ENCODE measurements at regions not wholly inside any gene's neighbourhood (a gene's known extent, or its start where the extent isn't known, plus 50 kb on each side); places are given as distances from the start of the nearest gene placed in this dataset.
"Not testable (repeated sequence)": the region's sequence is repeated elsewhere in the genome, so short reads cannot be mapped to it uniquely, and the experiment has no call there.

- Histone ChIP-seq H4K20me1 (ENCODE audit: insufficient read depth, low read depth, low read length) (no peaks in the 10 kb centered on the region), H3K27ac (ENCODE audit: low read length) (no peak overlapping the region), H3K4me2 (ENCODE audit: low read depth, low read length, poor library complexity, severe bottlenecking) (no peak overlapping the region), H3K9me2 (replicated peaks; ENCODE audit: insufficient read depth, low read length) (no peaks in the 10 kb centered on the region), H2AFZ (ENCODE audit: low read length) (no peak overlapping the region), H3K79me2 (ENCODE audit: low read length) (no peaks in the 10 kb centered on the region), H3K27me3 (ENCODE audit: low read length) (no peaks in the 10 kb centered on the region), H3K36me3 (ENCODE audit: insufficient read depth, low read length) (no peaks in the 10 kb centered on the region), H3K4me3 (ENCODE audit: low read length) (no peak overlapping the region), H3K4me1 (ENCODE audit: low read length) (no peaks in the 10 kb centered on the region), H3K9ac (ENCODE audit: low read length) (no peak overlapping the region), H3K9me3 (ENCODE audit: low read length) (peaks cover 3% of the 10 kb centered on the region; the same call in 1 of the 2 replicates)
- no peak for DNase-seq
These were observed 138.3 kb upstream of the SFSWAP start for GRCh38 chr12:131572626-131573025.

GRCh38 chr12:131573631-131574394 is 137.1 kb upstream of the SFSWAP start:
- Histone ChIP-seq H3K9me2 (replicated peaks; ENCODE audit: insufficient read depth, low read length) (no peaks in the 10 kb centered on the region), H3K9me3 (ENCODE audit: low read length) (peaks cover 3% of the 10 kb centered on the region; the same call in 1 of the 2 replicates), H4K20me1 (ENCODE audit: insufficient read depth, low read depth, low read length) (no peaks in the 10 kb centered on the region), H3K9ac (ENCODE audit: low read length) (no peak overlapping the region), H3K4me2 (ENCODE audit: low read depth, low read length, poor library complexity, severe bottlenecking) (no peak overlapping the region), H2AFZ (ENCODE audit: low read length) (no peak overlapping the region), H3K79me2 (ENCODE audit: low read length) (no peaks in the 10 kb centered on the region), H3K27me3 (ENCODE audit: low read length) (no peaks in the 10 kb centered on the region), H3K27ac (ENCODE audit: low read length) (no peak overlapping the region), H3K4me1 (ENCODE audit: low read length) (no peaks in the 10 kb centered on the region), H3K4me3 (ENCODE audit: low read length) (no peak overlapping the region), H3K36me3 (ENCODE audit: insufficient read depth, low read length) (no peaks in the 10 kb centered on the region)
- DNase-seq, result no peak

- H3K4me2 ChIP-seq (ENCODE audit: low read depth, low read length, poor library complexity, severe bottlenecking), result no peak overlapping the region
- H3K4me3 ChIP-seq (ENCODE audit: low read length), result no peak overlapping the region
- no peaks in the 10 kb centered on the region for H3K4me1 ChIP-seq (ENCODE audit: low read length)
These were observed 136.5 kb upstream of the SFSWAP start for GRCh38 chr12:131574395-131574771.

GRCh38 chr12:131575371-131575770 is 135.5 kb upstream of the SFSWAP start:
- no peak overlapping the region for H3K27ac ChIP-seq (ENCODE audit: low read length)
- no peaks in the 10 kb centered on the region for H3K4me1 ChIP-seq (ENCODE audit: low read length)
- H3K9me2 ChIP-seq (replicated peaks; ENCODE audit: insufficient read depth, low read length), result no peaks in the 10 kb centered on the region
- no peaks in the 10 kb centered on the region for H4K20me1 ChIP-seq (ENCODE audit: insufficient read depth, low read depth, low read length)
- H3K9me3 ChIP-seq (ENCODE audit: low read length), result peaks cover 3% of the 10 kb centered on the region; the same call in 1 of the 2 replicates
- no peak overlapping the region for H3K4me2 ChIP-seq (ENCODE audit: low read depth, low read length, poor library complexity, severe bottlenecking)
- no peaks in the 10 kb centered on the region for H3K36me3 ChIP-seq (ENCODE audit: insufficient read depth, low read length)
- H3K27me3 ChIP-seq (ENCODE audit: low read length), result no peaks in the 10 kb centered on the region
- DNase-seq, result no peak
- no peak overlapping the region for H2AFZ ChIP-seq (ENCODE audit: low read length)
- no peak overlapping the region for H3K9ac ChIP-seq (ENCODE audit: low read length)
- no peaks in the 10 kb centered on the region for H3K79me2 ChIP-seq (ENCODE audit: low read length)
- no peak overlapping the region for H3K4me3 ChIP-seq (ENCODE audit: low read length)

More at GRCh38 chr12:131574395-131574771, 136.5 kb upstream of the SFSWAP start:
- H3K9ac ChIP-seq (ENCODE audit: low read length), result no peak overlapping the region
- DNase-seq, result no peak
- H3K36me3 ChIP-seq (ENCODE audit: insufficient read depth, low read length), result no peaks in the 10 kb centered on the region
- no peaks in the 10 kb centered on the region for H4K20me1 ChIP-seq (ENCODE audit: insufficient read depth, low read depth, low read length)
- no peaks in the 10 kb centered on the region for H3K9me2 ChIP-seq (replicated peaks; ENCODE audit: insufficient read depth, low read length)
- H3K27ac ChIP-seq (ENCODE audit: low read length), result no peak overlapping the region
- no peaks in the 10 kb centered on the region for H3K79me2 ChIP-seq (ENCODE audit: low read length)
- no peaks in the 10 kb centered on the region for H3K27me3 ChIP-seq (ENCODE audit: low read length)
- no peak overlapping the region for H2AFZ ChIP-seq (ENCODE audit: low read length)
- H3K9me3 ChIP-seq (ENCODE audit: low read length), result peaks cover 3% of the 10 kb centered on the region; the same call in 1 of the 2 replicates

- H3K4me3 ChIP-seq (ENCODE audit: low read length); H3K79me2 ChIP-seq (ENCODE audit: low read length); H3K9ac ChIP-seq (ENCODE audit: low read length): not testable (repeated sequence)
These were observed 134.2 kb upstream of the SFSWAP start for GRCh38 chr12:131576734-131577133.

GRCh38 chr12:131577766-131578165 is 133.1 kb upstream of the SFSWAP start:
- no peak for DNase-seq
- H3K4me2 ChIP-seq (ENCODE audit: low read depth, low read length, poor library complexity, severe bottlenecking), result no peak overlapping the region
- H2AFZ ChIP-seq (ENCODE audit: low read length), result no peak overlapping the region
- no peaks in the 10 kb centered on the region for H3K36me3 ChIP-seq (ENCODE audit: insufficient read depth, low read length)
- peaks cover 3% of the 10 kb centered on the region; the same call in 1 of the 2 replicates for H3K9me3 ChIP-seq (ENCODE audit: low read length)
- H4K20me1 ChIP-seq (ENCODE audit: insufficient read depth, low read depth, low read length), result no peaks in the 10 kb centered on the region
- no peaks in the 10 kb centered on the region for H3K9me2 ChIP-seq (replicated peaks; ENCODE audit: insufficient read depth, low read length)
- H3K79me2 ChIP-seq (ENCODE audit: low read length), result no peaks in the 10 kb centered on the region
- no peak overlapping the region for H3K27ac ChIP-seq (ENCODE audit: low read length)
- no peak overlapping the region for H3K4me3 ChIP-seq (ENCODE audit: low read length)
- H3K27me3 ChIP-seq (ENCODE audit: low read length), result no peaks in the 10 kb centered on the region
- no peaks in the 10 kb centered on the region for H3K4me1 ChIP-seq (ENCODE audit: low read length)
- no peak overlapping the region for H3K9ac ChIP-seq (ENCODE audit: low read length)

More at GRCh38 chr12:131576734-131577133, 134.2 kb upstream of the SFSWAP start:
- not testable (repeated sequence) for H2AFZ ChIP-seq (ENCODE audit: low read length); H3K36me3 ChIP-seq (ENCODE audit: insufficient read depth, low read length); H3K9me2 ChIP-seq (replicated peaks; ENCODE audit: insufficient read depth, low read length); H3K4me1 ChIP-seq (ENCODE audit: low read length); H4K20me1 ChIP-seq (ENCODE audit: insufficient read depth, low read depth, low read length); H3K4me2 ChIP-seq (ENCODE audit: low read depth, low read length, poor library complexity, severe bottlenecking); H3K9me3 ChIP-seq (ENCODE audit: low read length); H3K27me3 ChIP-seq (ENCODE audit: low read length); H3K27ac ChIP-seq (ENCODE audit: low read length); DNase-seq

- H4K20me1 ChIP-seq (ENCODE audit: insufficient read depth, low read depth, low read length), result no peaks in the 10 kb centered on the region
- H3K4me3 ChIP-seq (ENCODE audit: low read length), result no peak overlapping the region
- H3K36me3 ChIP-seq (ENCODE audit: insufficient read depth, low read length), result no peaks in the 10 kb centered on the region
- no peaks in the 10 kb centered on the region for H3K4me1 ChIP-seq (ENCODE audit: low read length)
- H3K27ac ChIP-seq (ENCODE audit: low read length), result no peak overlapping the region
- H3K9me2 ChIP-seq (replicated peaks; ENCODE audit: insufficient read depth, low read length), result no peaks in the 10 kb centered on the region
- no peak overlapping the region for H3K9ac ChIP-seq (ENCODE audit: low read length)
- no peak for DNase-seq
- no peaks in the 10 kb centered on the region for H3K79me2 ChIP-seq (ENCODE audit: low read length)
- no peak overlapping the region for H2AFZ ChIP-seq (ENCODE audit: low read length)
- H3K4me2 ChIP-seq (ENCODE audit: low read depth, low read length, poor library complexity, severe bottlenecking), result no peak overlapping the region
- peaks cover 3% of the 10 kb centered on the region; the same call in 1 of the 2 replicates for H3K9me3 ChIP-seq (ENCODE audit: low read length)
- H3K27me3 ChIP-seq (ENCODE audit: low read length), result no peaks in the 10 kb centered on the region
These were observed 131.9 kb upstream of the SFSWAP start for GRCh38 chr12:131578828-131579470.

GRCh38 chr12:131583090-131583712 is 127.7 kb upstream of the SFSWAP start:
- Histone ChIP-seq H3K27ac (ENCODE audit: low read length) (no peak overlapping the region), H4K20me1 (ENCODE audit: insufficient read depth, low read depth, low read length) (no peaks in the 10 kb centered on the region), H3K9me2 (replicated peaks; ENCODE audit: insufficient read depth, low read length) (no peaks in the 10 kb centered on the region), H3K9me3 (ENCODE audit: low read length) (no peaks in the 10 kb centered on the region), H3K4me1 (ENCODE audit: low read length) (no peaks in the 10 kb centered on the region), H3K9ac (ENCODE audit: low read length) (no peak overlapping the region), H3K27me3 (ENCODE audit: low read length) (no peaks in the 10 kb centered on the region), H3K4me3 (ENCODE audit: low read length) (no peak overlapping the region), H3K36me3 (ENCODE audit: insufficient read depth, low read length) (no peaks in the 10 kb centered on the region), H3K79me2 (ENCODE audit: low read length) (no peaks in the 10 kb centered on the region), H2AFZ (ENCODE audit: low read length) (no peak overlapping the region), H3K4me2 (ENCODE audit: low read depth, low read length, poor library complexity, severe bottlenecking) (no peak overlapping the region)
- no peak for DNase-seq

All from Karpas-422 (cell line).